Nucleus accumbens (tissue), 56 donors: ENCODE measurements at regions not wholly inside any gene's neighbourhood (a gene's known extent, or its start where the extent isn't known, plus 50 kb on each side); places are given as distances from the start of the nearest gene placed in this dataset.
A peak's percentile ranks its signal among the peaks of the same experiment; 100 is the strongest.

Experiments
- DNase-seq, 56 donors: peaks; one replicate each; lab custom pipeline; 2025; lab: John Stamatoyannopoulos, UW

- no peak for DNase-seq
Observed at GRCh38 chr5:179497636-179498340, 52.6 kb upstream of the RUFY1 start.

- no peak for DNase-seq
Observed at GRCh38 chr5:179495906-179496455, 54.4 kb upstream of the RUFY1 start.

- DNase-seq: no peak
Observed at GRCh38 chr5:179494774-179495526, 55.4 kb upstream of the RUFY1 start.

GRCh38 chr5:179488975-179489374 is 61.4 kb upstream of the RUFY1 start:
- no peak for DNase-seq

GRCh38 chr5:179488491-179488890 is 61.9 kb upstream of the RUFY1 start:
- DNase-seq: peak in 4 of 56 donors; percentile 4 to 14 (median 12)

- no peak for DNase-seq
Observed at GRCh38 chr5:179487145-179487544, 63.2 kb upstream of the RUFY1 start.

GRCh38 chr5:179486596-179487051 is 63.7 kb upstream of the RUFY1 start:
- DNase-seq: peak in 1 of 56 donors; percentile 20

- DNase-seq: no peak
Observed at GRCh38 chr5:179485845-179486575, 64.3 kb upstream of the RUFY1 start.

GRCh38 chr5:179484761-179485160 is 65.6 kb upstream of the RUFY1 start:
- DNase-seq: no peak

- DNase-seq: no peak
Observed at GRCh38 chr5:179484201-179484600, 66.2 kb upstream of the RUFY1 start.

- DNase-seq: no peak
Observed at GRCh38 chr5:179478624-179479023, 71.7 kb upstream of the RUFY1 start.

- no peak for DNase-seq
Observed at GRCh38 chr5:179475208-179475751, 75.1 kb upstream of the RUFY1 start.

GRCh38 chr5:179472641-179473040 is 77.7 kb upstream of the RUFY1 start:
- DNase-seq: no peak

GRCh38 chr5:179472174-179472573 is 78.2 kb upstream of the RUFY1 start:
- no peak for DNase-seq

GRCh38 chr5:179470201-179470600 is 80.2 kb upstream of the RUFY1 start:
- no peak for DNase-seq

- DNase-seq: no peak
Observed at GRCh38 chr5:179468696-179469095, 81.7 kb upstream of the RUFY1 start.

GRCh38 chr5:179467441-179467840 is 82.9 kb upstream of the RUFY1 start:
- DNase-seq: no peak

- no peak for DNase-seq
Observed at GRCh38 chr5:179464631-179465030, 85.7 kb upstream of the RUFY1 start.

GRCh38 chr5:179462040-179462439 is 88.3 kb upstream of the RUFY1 start:
- no peak for DNase-seq

GRCh38 chr5:179461576-179461975 is 88.8 kb upstream of the RUFY1 start:
- no peak for DNase-seq

GRCh38 chr5:179459771-179460170 is 90.6 kb upstream of the RUFY1 start:
- DNase-seq: no peak
